ENCODE measurements at regions not wholly inside any gene's neighbourhood (a gene's known extent, or its start where the extent isn't known, plus 50 kb on each side); places are given as distances from the start of the nearest gene placed in this dataset.

GRCh38 chr4:41452484-41453225 is 85.3 kb upstream of the LIMCH1 start:
- no peak for DNase-seq (ENCODE audit: low spot score)
- TF ChIP-seq CTCF (IDR thresholded peaks at IDR 0.05; ENCODE audit: extremely low read depth, missing control alignments) = no peak

DNA sequence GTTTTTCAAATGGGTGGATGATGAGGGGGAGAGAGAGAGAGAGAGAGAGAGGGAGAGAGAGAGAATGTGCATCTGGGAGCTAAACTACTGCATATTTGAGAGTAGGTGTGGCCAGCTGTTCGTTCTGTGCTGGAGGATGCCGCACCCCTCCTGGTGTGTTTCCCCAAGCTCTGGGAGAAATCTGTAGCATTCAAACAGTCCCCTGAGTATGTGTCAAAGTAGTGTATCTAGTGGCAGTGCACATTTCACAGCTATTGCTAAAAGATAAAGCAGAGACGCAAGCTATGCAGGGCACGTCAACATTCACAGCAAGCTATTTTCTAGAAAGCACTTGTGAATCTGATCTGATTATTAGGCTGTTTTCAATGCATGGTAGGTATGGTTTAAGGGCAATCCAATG is 83.5 kb upstream of the LIMCH1 start:
- DNase-seq (ENCODE audit: low spot score) = no peak

DNA sequence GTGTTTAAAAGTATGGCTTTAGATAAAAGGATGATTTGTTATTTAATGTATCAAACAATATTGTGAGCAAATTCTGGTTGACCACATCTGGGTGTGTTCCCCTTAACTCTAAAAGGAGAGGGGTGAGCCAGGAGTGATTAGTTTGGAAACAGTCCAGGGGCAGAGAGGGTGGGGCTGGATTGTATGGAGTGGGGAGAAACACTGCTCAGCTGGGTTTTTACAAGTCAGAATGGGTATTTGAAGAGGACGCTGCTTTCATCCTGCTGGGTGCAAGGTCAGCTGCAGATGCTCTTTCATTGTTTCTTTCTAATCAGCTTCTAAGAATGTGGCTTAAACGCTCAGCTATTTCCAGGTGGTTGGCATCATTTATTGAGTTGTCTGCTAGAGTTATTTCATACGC is 82.8 kb upstream of the LIMCH1 start:
- TF ChIP-seq CTCF (IDR thresholded peaks at IDR 0.05; ENCODE audit: extremely low read depth, missing control alignments) = no peak
- DNase-seq (ENCODE audit: low spot score) = no peak

More for the DNA sequence above, 83.5 kb upstream of the LIMCH1 start:
- TF ChIP-seq CTCF (IDR thresholded peaks at IDR 0.05; ENCODE audit: extremely low read depth, missing control alignments) = no peak

DNA sequence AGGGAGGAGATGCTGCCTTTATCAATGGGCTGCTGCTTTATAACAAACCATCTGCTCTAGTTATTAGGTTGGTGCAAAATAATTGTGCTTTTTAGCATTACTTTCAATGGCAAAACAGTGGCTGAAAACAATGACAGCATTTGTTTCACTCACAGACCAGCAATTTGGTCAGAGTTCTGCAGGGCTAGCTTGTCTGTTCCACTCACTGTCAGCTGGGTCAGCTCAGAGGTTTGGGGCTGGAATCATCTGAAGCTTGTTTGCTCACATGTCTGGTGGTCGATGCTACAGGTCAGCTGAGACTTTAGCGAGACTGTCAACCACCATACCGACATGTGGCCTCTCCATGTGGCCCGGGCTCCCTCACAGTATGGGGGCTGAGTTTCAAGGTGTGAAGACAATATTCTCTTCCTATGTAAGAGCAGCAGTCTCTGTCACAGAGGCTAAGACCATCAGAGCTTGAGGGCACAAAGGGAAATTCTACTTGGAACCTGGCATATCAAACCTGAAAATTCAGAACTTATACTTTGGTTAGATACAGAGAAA is 81.3 kb upstream of the LIMCH1 start:
- TF ChIP-seq CTCF (IDR thresholded peaks at IDR 0.05; ENCODE audit: extremely low read depth, missing control alignments) = no peak
- no peak for DNase-seq (ENCODE audit: low spot score)

DNA sequence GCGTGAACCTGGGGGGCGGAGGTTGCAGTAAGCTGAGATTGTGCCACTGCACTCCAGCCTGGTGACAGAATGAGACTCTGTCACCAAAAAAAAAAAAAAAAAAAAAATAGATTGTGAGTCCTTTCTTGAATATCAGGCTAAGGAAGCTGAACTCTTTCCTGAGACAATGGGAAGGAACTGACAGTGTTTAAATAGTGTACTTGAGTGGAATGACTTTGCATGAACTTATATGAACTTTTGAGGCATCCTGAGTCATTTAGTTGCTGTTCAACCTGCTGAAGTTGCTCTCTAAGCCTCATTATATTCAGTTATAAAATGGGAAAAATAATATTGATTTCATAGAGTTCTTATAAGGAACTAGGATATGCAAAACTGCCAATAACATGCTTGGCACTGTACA is 79.3 kb upstream of the LIMCH1 start:
- DNase-seq (ENCODE audit: low spot score) = no peak
- no peak for TF ChIP-seq CTCF (IDR thresholded peaks at IDR 0.05; ENCODE audit: extremely low read depth, missing control alignments)

DNA sequence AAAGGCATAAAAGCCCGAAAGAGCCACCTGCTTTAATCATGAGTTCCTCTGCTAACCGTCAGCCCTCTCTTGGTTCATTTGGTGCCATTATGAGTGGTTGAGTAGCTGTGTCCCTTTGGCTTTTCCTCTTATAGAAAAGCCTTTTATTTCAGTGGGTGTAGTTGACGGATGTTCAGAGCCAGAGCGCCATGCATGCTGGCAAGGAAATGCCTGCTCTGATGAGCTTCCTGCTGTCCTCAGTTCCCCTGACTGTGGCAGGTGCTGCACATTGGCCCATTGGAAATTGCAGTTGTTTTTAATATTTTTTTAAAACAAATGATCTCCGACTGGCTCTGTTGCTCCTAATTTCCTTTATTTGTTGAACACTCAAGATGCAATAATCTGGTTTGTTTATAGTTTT is 77.3 kb upstream of the LIMCH1 start:
- TF ChIP-seq CTCF (IDR thresholded peaks at IDR 0.05; ENCODE audit: extremely low read depth, missing control alignments) = no peak
- no peak for DNase-seq (ENCODE audit: low spot score)

DNA sequence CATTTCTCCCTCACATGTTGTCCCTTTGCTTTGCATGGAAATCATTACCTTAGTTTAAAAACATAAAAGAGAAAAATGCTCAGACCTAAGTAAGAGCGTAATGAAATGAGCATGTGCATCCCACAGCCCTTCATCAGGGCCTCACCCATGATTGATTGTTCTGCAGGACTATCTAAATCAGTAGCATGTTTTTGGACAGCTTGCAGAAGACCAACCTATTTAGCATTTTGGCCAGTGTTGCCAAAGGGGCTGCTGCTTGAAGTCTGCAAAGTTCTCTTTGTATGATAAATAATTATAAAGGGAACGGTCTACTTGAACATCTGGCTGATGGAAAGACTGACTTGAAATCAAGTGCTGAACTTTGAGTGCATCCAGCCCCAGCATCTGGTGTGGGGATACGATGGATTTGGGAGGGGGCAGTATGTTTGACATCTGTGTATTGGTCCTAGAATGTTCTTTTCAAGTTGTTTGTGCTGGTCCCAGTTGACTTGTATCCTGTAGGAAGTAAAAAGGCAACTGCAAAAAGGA is 76.1 kb upstream of the LIMCH1 start:
- no peak for TF ChIP-seq CTCF (IDR thresholded peaks at IDR 0.05; ENCODE audit: extremely low read depth, missing control alignments)

More for the DNA sequence above, 76.1 kb upstream of the LIMCH1 start:
- DNase-seq (ENCODE audit: low spot score) = no peak

Data from GM20000 (cell line).